Psoas muscle (tissue), 7 donors: ENCODE measurements at regions not wholly inside any gene's neighbourhood (a gene's known extent, or its start where the extent isn't known, plus 50 kb on each side); places are given as distances from the start of the nearest gene placed in this dataset.

Experiments used
- ATAC-seq, 4 donors: fragments of 200-7000 bp; cut with Tn5 transposase; one replicate each; pipeline ENCODE4 v1.9.1; 2020; ENCODE audit warnings: moderate library complexity in 3 of 4, mild to moderate bottlenecking in 2 of 4
- DNase-seq, 2 donors: peaks; one replicate each; pipeline ENCODE4 v3.0.0-alpha.2; 2020
- H3K27ac ChIP-seq: fragments of 200-600 bp; one replicate; pipeline ENCODE4 v1.8.0; 2022
- H3K27me3 ChIP-seq, 3 donors: fragments of 200-600 bp in 1 of 3; one replicate each; pipeline versions ENCODE4 v1.6.1 to v1.8.0; 2013 to 2022; ENCODE audit warnings: low read length in 2 of 3, mild to moderate bottlenecking in 2 of 3, moderate library complexity in 1 of 3; ENCODE audit not compliant: insufficient read depth in 3 of 3
- H3K36me3 ChIP-seq, 2 donors: fragments of 200-600 bp in 1 of 2; one replicate each; pipeline versions ENCODE4 v1.6.1 to v1.8.0; 2013 to 2022; ENCODE audit warnings: low read depth in 1 of 2, mild to moderate bottlenecking in 1 of 2, moderate library complexity in 1 of 2; ENCODE audit not compliant: insufficient read depth in 1 of 2
- H3K4me1 ChIP-seq: fragments of 200-600 bp; one replicate; pipeline ENCODE4 v1.8.0; 2022
- H3K4me3 ChIP-seq: fragments of 200-600 bp; one replicate; pipeline ENCODE4 v1.8.0; 2022; ENCODE audit warnings: mild to moderate bottlenecking
- H3K9me3 ChIP-seq: fragments of 200-600 bp; one replicate; pipeline ENCODE4 v1.8.0; 2022
- WGBS, 3 donors: extraction: QIAGEN DNeasy Blood & Tissue Kit; methylation state at CpG; one replicate each; pipeline versions ENCODE4 v1.1.6 to v1.1.7; 2013; 5-methylcytosine and 5-hydroxymethylcytosine counted together
- intact Hi-C, 2 donors: fragments of 100-400 bp; cut with DNase I; formaldehyde crosslinking; loops; one replicate each; pipeline versions ENCODE4 v1.11.0 to v1.14.2; 2022
- TF ChIP-seq, protein P1 (sequence below): fragments of 200-600 bp; IDR thresholded peaks from one replicate; pipeline ENCODE4 v1.8.0; 2022; ENCODE audit warnings: antibody characterized with exemption
- donor health status: healthy with polysubstance abuse.
- donor health status: DM: no; HTN: no; CAD: no; lungs with moderate emphysema.
- donor health status: Bipolar disorder and iron deficiency.
- donor health status: healthy.
- donor health status: DM: yes; HTN: yes; CAD: no.
- donor health status: DM: no; HTN: no; CAD: no.
- donor health status: DM: yes; HTN: yes; CAD: no.

DNA sequence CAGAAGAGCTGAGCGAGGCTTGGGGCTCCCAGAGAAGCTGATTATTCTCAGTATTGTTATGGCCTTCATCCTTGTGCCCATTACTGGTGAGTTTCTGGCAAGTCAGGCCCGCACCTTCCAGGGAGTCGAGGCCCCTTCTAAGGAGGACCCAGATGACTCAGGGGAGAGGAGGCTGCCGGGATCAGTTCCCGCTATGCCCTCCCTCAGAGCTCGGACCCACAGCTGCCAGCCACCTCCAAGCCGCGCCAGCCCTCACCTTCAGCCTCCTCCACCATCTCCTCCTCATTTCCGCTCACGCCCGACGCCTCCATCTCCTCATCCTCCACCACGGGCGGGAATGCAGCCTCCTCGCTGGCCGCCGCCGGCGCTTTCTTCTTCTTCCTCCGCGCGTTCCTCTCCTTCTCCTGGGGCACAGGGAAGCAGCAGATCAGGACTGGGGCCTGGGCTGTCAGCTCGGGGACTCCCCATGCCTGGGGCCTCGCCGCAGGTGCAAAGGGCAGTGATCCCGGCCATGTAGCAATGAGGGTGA lies 83.2 kb downstream of the RFLNA start:
- Histone ChIP-seq H3K9me3 (no peaks in the 10 kb centered on the region), H3K4me3 (no peak overlapping the region), H3K36me3 (peaks cover 3 to 70% of the 10 kb centered on the region in 2 donors), H3K27ac (peak overlapping the region; percentile 96), H3K27me3 (no peaks in the 10 kb centered on the region), H3K4me1 (peaks cover 52% of the 10 kb centered on the region)
- intact Hi-C loops = no loop called here
- WGBS, 3 donors = 91 to 93% (median 93%) methylated on average over 26 of the region's 26 CpGs
- DNase-seq (no peak), ATAC-seq (no peak)
- TF ChIP-seq, protein P1, sequence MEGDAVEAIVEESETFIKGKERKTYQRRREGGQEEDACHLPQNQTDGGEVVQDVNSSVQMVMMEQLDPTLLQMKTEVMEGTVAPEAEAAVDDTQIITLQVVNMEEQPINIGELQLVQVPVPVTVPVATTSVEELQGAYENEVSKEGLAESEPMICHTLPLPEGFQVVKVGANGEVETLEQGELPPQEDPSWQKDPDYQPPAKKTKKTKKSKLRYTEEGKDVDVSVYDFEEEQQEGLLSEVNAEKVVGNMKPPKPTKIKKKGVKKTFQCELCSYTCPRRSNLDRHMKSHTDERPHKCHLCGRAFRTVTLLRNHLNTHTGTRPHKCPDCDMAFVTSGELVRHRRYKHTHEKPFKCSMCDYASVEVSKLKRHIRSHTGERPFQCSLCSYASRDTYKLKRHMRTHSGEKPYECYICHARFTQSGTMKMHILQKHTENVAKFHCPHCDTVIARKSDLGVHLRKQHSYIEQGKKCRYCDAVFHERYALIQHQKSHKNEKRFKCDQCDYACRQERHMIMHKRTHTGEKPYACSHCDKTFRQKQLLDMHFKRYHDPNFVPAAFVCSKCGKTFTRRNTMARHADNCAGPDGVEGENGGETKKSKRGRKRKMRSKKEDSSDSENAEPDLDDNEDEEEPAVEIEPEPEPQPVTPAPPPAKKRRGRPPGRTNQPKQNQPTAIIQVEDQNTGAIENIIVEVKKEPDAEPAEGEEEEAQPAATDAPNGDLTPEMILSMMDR = no peak

DNA sequence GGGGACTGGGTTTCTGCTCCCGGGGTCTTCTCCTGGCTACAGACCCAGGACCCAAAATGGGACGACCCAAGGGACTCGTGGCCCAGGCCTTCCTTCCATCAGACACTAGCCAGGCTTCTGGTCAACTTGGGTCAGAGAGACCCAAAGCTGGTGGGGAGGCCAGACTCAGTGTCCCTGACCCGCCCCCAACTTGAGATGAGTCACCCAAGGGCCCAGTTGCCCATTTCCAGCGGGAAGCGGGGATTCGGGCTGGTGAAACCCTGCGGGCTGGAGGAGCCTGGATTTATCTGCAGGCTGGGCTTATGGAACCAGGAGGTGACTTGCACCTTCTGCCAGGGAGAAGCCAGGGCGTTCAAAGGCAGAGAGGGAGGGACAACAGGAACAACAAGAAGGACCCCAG lies 81.5 kb downstream of the RFLNA start:
- intact Hi-C loops = no loop called here
- Histone ChIP-seq H3K9me3 (no peaks in the 10 kb centered on the region), H3K36me3 (peaks cover 3 to 76% of the 10 kb centered on the region in 2 donors), H3K27me3 (no peaks in the 10 kb centered on the region), H3K4me1 (peaks cover 41% of the 10 kb centered on the region), H3K4me3 (no peak overlapping the region), H3K27ac (peak overlapping the region; percentile 46)
- no peak for ATAC-seq
- 87 to 96% (median 88%) methylated on average over 9 of the region's 9 CpGs for WGBS, 3 donors
- no peak for DNase-seq
- TF ChIP-seq, protein P1 = no peak

DNA sequence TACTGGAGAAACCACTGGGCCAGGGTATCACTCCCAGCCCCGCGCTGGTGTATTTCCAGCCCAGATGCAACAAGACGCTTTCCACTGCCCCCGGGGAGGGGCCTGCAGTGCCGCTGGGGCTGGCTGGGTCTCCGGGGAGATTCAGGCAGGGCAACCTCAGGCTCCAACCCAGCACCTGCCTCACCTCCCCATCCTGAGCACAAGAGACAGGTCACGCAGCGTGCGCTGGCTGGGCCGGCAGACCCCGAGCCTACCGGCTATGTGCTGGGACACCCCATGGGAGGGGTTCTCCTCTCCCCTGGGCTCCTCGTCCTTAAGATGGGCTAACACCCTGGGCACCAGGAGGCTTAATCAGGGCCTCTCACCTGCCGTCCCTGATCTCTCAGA lies 80.9 kb downstream of the RFLNA start:
- H3K27ac ChIP-seq = peak overlapping the region; percentile 46
- H3K27me3 ChIP-seq = no peaks in the 10 kb centered on the region
- intact Hi-C loops = no loop called here
- no peaks in the 10 kb centered on the region for H3K9me3 ChIP-seq
- H3K4me3 ChIP-seq = no peak overlapping the region
- WGBS, 3 donors = 78 to 85% (median 83%) methylated on average over 13 to 14 of the region's 14 CpGs
- DNase-seq (no peak), ATAC-seq (no peak)
- H3K36me3 ChIP-seq = peaks cover 3 to 82% of the 10 kb centered on the region in 2 donors
- H3K4me1 ChIP-seq = peaks cover 40% of the 10 kb centered on the region
- TF ChIP-seq, protein P1 = no peak

DNA sequence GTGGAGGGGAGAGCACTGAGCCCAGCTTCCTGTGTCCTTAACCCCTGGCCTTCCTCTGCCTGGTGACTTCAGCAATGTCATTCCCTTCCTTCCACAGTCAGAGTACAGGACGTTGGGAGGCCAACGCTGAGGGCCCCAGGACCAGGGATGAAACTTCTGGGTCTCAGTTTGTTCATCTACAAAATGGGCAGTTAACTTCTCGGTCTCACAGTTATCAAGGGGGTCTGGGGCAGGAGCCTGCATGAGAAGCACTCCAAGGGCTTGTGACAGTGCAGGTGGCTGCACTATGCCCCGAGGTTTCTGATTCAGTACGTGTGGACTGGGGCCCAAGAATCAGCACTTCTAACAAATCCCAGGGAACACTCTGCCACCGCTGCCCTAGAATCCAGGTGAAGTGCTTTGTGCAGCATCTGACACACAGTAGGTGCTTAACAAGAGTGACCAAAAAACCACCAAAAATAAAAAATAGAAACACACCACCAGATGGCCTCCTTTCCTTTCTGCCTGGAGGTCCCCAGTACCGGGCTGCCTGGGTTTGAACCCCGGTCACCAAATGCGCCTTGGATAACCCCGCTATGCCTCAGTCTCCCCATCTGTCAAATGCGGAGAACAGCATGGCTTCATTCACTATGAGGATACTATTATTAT lies 80.4 kb downstream of the RFLNA start:
- TF ChIP-seq, protein P1 = no peak
- 83 to 87% (median 84%) methylated on average over 11 of the region's 11 CpGs for WGBS, 3 donors
- intact Hi-C loops = no loop called here
- Histone ChIP-seq H3K9me3 (no peaks in the 10 kb centered on the region), H3K36me3 (peaks cover 3 to 88% of the 10 kb centered on the region in 2 donors), H3K27ac (peak overlapping the region; percentile 23), H3K4me1 (peaks cover 40% of the 10 kb centered on the region), H3K4me3 (no peak overlapping the region), H3K27me3 (no peaks in the 10 kb centered on the region)
- ATAC-seq = no peak
- DNase-seq = no peak
